ENCODE measurements at regions not wholly inside any gene's neighbourhood (a gene's known extent, or its start where the extent isn't known, plus 50 kb on each side); places are given as distances from the start of the nearest gene placed in this dataset.

GRCh38 chr9:81529556-81530193 is 159.7 kb downstream of the TLE1 start:
- H3K27me3 ChIP-seq: no peaks in the 10 kb centered on the region

GRCh38 chr9:81526587-81526986 is 162.8 kb downstream of the TLE1 start:
- H3K4me1 ChIP-seq (replicated peaks in 1 of 2): peaks cover 6 to 15% of the 10 kb centered on the region in 2 donors
- H3K4me3 ChIP-seq: no peak overlapping the region
- intact Hi-C loops (cut with DNase I): loop anchor here (5.0 to 10.0 kb wide), 3 partner anchors 78 to 158 kb away; partner anchors contain the start of gene TLE1 (in 1 of the 2)
- DNase-seq: no peak
- WGBS, 4 donors: 87 to 94% (median 89%) methylated on average over 2 of the region's 2 CpGs
- TF ChIP-seq POLR2A (IDR thresholded peaks at IDR 0.05): no peak
- TF ChIP-seq CTCF (IDR thresholded peaks at IDR 0.05): no peak
- H3K27ac ChIP-seq: no peak overlapping the region
- no peaks in the 10 kb centered on the region for H3K27me3 ChIP-seq
- H3K9me3 ChIP-seq (replicated peaks in 1 of 3): no peaks in the 10 kb centered on the region
- H3K36me3 ChIP-seq (replicated peaks in 1 of 2): no peaks in the 10 kb centered on the region

More at GRCh38 chr9:81529556-81530193, 159.7 kb downstream of the TLE1 start:
- no peak for TF ChIP-seq POLR2A (IDR thresholded peaks at IDR 0.05)
- no peak for TF ChIP-seq CTCF (IDR thresholded peaks at IDR 0.05)
- no peaks in the 10 kb centered on the region for H3K36me3 ChIP-seq (replicated peaks in 1 of 2)
- peaks cover 6 to 11% of the 10 kb centered on the region in 2 donors for H3K4me1 ChIP-seq (replicated peaks in 1 of 2)
- H3K9me3 ChIP-seq (replicated peaks in 1 of 3): no peaks in the 10 kb centered on the region
- whole genome bisulfite sequencing, 4 donors: 20 to 32% (median 29%) methylated on average over 1 of the region's 1 CpG
- intact Hi-C loops (cut with DNase I): loop anchor here (5.0 to 10.0 kb wide), 3 partner anchors 75 to 155 kb away; partner anchors contain the start of gene TLE1 (in 1 of the 2)
- H3K4me3 ChIP-seq: no peak overlapping the region
- DNase-seq: peak in 6 of 7 donors; percentile 23 to 59 (median 40)
- no peak overlapping the region for H3K27ac ChIP-seq

- DNase-seq: peak in 5 of 7 donors; percentile 27 to 49 (median 42)
- peak overlapping the region in 1 of 4 donors; percentile 38 for H3K4me3 ChIP-seq
- TF ChIP-seq CTCF (IDR thresholded peaks at IDR 0.05): peak; percentile 51 to 78 (median 68)
- no peak for TF ChIP-seq POLR2A (IDR thresholded peaks at IDR 0.05)
- intact Hi-C loops (cut with DNase I): loop anchor here (10.0 kb wide), 2 partner anchors 82 to 162 kb away; partner anchors contain the start of gene TLE1 (in 1 of the 2)
- peak overlapping the region in 1 of 5 donors; percentile 74 for H3K27ac ChIP-seq
- H3K4me1 ChIP-seq (replicated peaks in 1 of 2): peaks cover 0 to 4% of the 10 kb centered on the region in 2 donors
- no peaks in the 10 kb centered on the region for H3K36me3 ChIP-seq (replicated peaks in 1 of 2)
- H3K9me3 ChIP-seq (replicated peaks in 1 of 3): no peaks in the 10 kb centered on the region
- WGBS, 4 donors: 28 to 37% (median 34%) methylated on average over 8 of the region's 8 CpGs
- H3K27me3 ChIP-seq: no peaks in the 10 kb centered on the region
Observed at GRCh38 chr9:81522716-81523551, 166.4 kb downstream of the TLE1 start.

GRCh38 chr9:81521892-81522291 is 167.5 kb downstream of the TLE1 start:
- no peak for DNase-seq
- Histone ChIP-seq H3K9me3 (replicated peaks in 1 of 3) (no peaks in the 10 kb centered on the region), H3K27ac (no peak overlapping the region), H3K4me3 (no peak overlapping the region), H3K36me3 (replicated peaks in 1 of 2) (no peaks in the 10 kb centered on the region), H3K27me3 (no peaks in the 10 kb centered on the region), H3K4me1 (replicated peaks in 1 of 2) (peaks cover 0 to 4% of the 10 kb centered on the region in 2 donors)
- intact Hi-C loops (cut with DNase I): loop anchor here (10.0 kb wide), 2 partner anchors 83 to 163 kb away; partner anchors contain the start of gene TLE1 (in 1 of the 2)
- TF ChIP-seq CTCF (IDR thresholded peaks at IDR 0.05): no peak
- no peak for TF ChIP-seq POLR2A (IDR thresholded peaks at IDR 0.05)
- 71 to 75% (median 72%) methylated on average over 3 of the region's 3 CpGs for WGBS, 4 donors

Measured in adrenal gland (tissue), 9 donors.